BLaER1 treated with 17β-estradiol and CSF1 and Interleukin-3, amounts not matched to agents 10 nM and 100 nM (cell line): ENCODE measurements at regions not wholly inside any gene's neighbourhood (a gene's known extent, or its start where the extent isn't known, plus 50 kb on each side); places are given as distances from the start of the nearest gene placed in this dataset.
A peak's percentile ranks its signal among the peaks of the same experiment; 100 is the strongest.
"Not testable (repeated sequence)": the region's sequence is repeated elsewhere in the genome, so short reads cannot be mapped to it uniquely, and the experiment has no call there.

ENCODE experiments used
- H3K27ac ChIP-seq, 11 experiments: shearing (Covaris generic); formaldehyde crosslinking; 2 replicates each; pipeline ENCODE4 v1.8.1; 2022
- H3K27me3 ChIP-seq, 11 experiments: shearing (Covaris generic); formaldehyde crosslinking; 2 replicates each; pipeline ENCODE4 v1.8.1; 2022
- H3K36me3 ChIP-seq, 11 experiments: shearing (Covaris generic); formaldehyde crosslinking; 2 replicates each; pipeline ENCODE4 v1.8.1; 2022
- H3K4me1 ChIP-seq, 10 experiments: shearing (Covaris generic); formaldehyde crosslinking; 2 replicates each; pipeline ENCODE4 v1.8.1; 2022
- H3K4me2 ChIP-seq, 11 experiments: shearing (Covaris generic); formaldehyde crosslinking; 2 replicates each; pipeline ENCODE4 v1.8.1; 2022
- H3K4me3 ChIP-seq, 10 experiments: shearing (Covaris generic); formaldehyde crosslinking; 2 replicates each; pipeline ENCODE4 v1.8.1; 2022
- H3K9ac ChIP-seq, 11 experiments: shearing (Covaris generic); formaldehyde crosslinking; 2 replicates each; pipeline ENCODE4 v1.8.1; 2022
- H3K9me3 ChIP-seq, 11 experiments: shearing (Covaris generic); formaldehyde crosslinking; replicated peaks in 1 of 11; 2 replicates each; pipeline ENCODE4 v1.8.1; 2022
- H4K20me1 ChIP-seq, 11 experiments: shearing (Covaris generic); formaldehyde crosslinking; 2 replicates each; pipeline ENCODE4 v1.8.1; 2022
- Cebpa-rat ChIP-seq, 11 experiments: shearing (Covaris generic); IDR thresholded peaks; 2 replicates each; pipeline ENCODE4 v1.8.1; 2022

DNA sequence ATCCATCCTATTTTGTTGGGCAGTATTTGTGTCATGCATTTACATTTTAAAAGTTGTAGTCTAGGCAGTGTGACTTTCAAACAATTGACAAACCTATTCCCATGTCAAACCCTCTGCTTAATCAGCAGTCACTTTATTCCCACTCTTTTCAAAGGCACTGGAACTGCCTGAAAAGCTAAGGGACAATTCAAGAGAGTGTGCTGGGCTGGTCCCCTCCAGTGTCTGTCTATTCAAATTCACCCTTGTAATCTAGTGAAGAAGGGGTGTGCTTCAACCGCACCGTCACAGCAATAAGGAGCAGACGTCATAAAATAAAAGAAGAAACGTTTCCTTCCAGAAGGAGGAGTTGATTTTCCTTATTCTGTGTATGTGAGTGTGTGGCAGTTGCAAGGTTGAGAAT lies 197.0 kb upstream of the MAD2L1 start:
- TF ChIP-seq Cebpa-rat (IDR thresholded peaks at IDR 0.05), result no peak
- Histone ChIP-seq H3K4me3 (no peak overlapping the region), H3K27ac (no peak overlapping the region), H3K4me1 (no peaks in the 10 kb centered on the region), H4K20me1 (no peaks in the 10 kb centered on the region), H3K9ac (no peak overlapping the region), H3K9me3 (no peaks in the 10 kb centered on the region; a peak in 1 of 22 replicates), H3K4me2 (no peak overlapping the region), H3K27me3 (no peaks in the 10 kb centered on the region), H3K36me3 (no peaks in the 10 kb centered on the region)

DNA sequence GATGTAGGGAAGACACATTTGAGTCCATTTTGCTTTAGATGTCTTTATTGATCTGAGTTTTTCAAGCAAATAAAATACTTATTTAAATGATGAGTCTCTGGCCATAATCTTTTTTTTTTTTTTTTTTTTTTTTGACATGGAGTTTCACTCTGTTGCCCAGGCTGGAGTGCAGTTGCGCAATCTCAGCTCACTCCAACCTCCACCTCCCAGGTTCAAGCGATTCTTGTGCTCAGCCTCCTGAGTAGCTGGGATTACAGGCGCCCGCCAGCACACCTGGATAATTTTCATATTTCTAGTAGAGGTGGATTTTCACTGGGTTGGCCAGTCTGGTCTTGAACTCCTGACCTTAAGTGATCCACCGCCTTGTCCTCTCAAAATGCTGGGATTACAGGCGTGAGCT lies 194.5 kb upstream of the MAD2L1 start:
- Histone ChIP-seq H3K4me1 (no peaks in the 10 kb centered on the region), H4K20me1 (no peaks in the 10 kb centered on the region), H3K4me3 (no peak overlapping the region), H3K27ac (no peak overlapping the region), H3K4me2 (no peak overlapping the region), H3K36me3 (no peaks in the 10 kb centered on the region), H3K27me3 (no peaks in the 10 kb centered on the region), H3K9ac (no peak overlapping the region), H3K9me3 (no peaks in the 10 kb centered on the region; a peak in 1 of 22 replicates)
- peak in 10 of 11 experiments; percentile 46 to 87 (median 68); a peak in 16 of 22 replicates for TF ChIP-seq Cebpa-rat (IDR thresholded peaks at IDR 0.05)

DNA sequence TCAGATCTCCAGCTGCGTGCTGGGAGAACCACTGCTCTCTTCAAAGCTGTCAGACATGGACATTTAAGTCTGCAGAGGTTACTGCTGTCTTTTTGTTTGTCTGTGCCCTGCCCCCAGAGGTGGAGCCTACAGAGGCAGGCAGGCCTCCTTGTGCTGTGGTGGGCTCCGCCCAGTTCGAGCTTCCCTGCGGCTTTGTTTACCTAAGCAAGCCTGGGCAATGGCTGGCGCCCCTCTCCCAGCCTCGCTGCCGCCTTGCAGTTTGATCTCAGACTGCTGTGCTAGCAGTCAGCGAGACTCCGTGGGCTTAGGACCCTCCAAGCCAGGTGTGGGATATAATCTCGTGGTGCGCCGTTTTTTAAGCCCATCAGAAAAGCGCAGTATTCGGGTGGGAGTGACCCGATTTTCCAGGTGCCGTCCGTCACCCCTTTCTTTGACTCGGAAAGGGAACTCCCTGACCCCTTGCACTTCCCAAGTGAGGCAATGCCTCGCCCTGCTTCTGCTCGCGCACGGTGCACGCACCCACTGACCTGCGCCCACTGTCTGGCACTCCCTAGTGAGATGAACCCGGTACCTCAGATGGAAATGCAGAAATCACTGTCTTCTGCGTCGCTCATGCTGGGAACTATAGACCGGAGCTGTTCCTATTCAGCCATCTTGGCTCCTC lies 189.6 kb upstream of the MAD2L1 start:
- H3K4me3 ChIP-seq, H3K27ac ChIP-seq, H3K9me3 ChIP-seq, H3K4me2 ChIP-seq, H4K20me1 ChIP-seq, H3K4me1 ChIP-seq, H3K36me3 ChIP-seq, H3K9ac ChIP-seq, H3K27me3 ChIP-seq: not testable (repeated sequence)

DNA sequence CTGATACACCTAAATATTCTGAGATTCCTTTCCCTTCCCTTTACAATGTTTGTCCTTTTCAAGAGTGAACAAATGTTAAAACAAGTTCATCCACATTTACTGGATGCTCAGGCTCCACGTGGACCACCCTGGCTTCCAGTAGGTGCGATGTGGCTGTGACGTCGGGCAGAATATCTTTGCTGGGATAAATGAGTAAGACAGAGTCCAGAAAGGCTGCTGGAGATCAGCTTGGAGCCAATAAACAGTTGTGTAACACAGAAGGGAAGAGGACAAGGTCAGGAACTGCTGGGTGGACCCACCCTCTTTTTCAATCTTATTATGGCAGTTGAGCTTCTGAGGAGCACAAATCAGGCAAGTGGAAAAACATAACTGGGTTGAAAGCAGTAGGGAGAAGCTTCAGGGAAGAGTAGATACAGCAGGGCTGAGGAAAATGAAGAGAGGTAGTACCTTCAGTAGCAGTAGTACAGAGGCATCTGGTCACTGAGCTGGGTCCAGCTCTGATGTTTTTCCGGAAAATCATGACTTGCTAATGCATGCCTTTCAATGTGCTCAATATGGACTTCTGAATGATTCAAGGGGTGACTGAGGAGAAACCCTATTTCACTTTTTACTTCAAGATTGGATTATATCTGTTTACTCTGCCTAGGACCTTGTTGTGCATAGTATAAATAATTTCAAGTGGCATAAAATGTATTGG lies 171.8 kb upstream of the MAD2L1 start:
- Histone ChIP-seq H3K4me2 (no peak overlapping the region), H3K4me1 (no peaks in the 10 kb centered on the region), H3K9me3 (peaks cover 0 to 2% (median 0%) of the 10 kb centered on the region in 11 experiments; a peak in 3 of 22 replicates), H3K27ac (no peak overlapping the region), H3K27me3 (no peaks in the 10 kb centered on the region), H3K4me3 (no peak overlapping the region), H3K9ac (no peak overlapping the region), H4K20me1 (no peaks in the 10 kb centered on the region), H3K36me3 (no peaks in the 10 kb centered on the region)
- TF ChIP-seq Cebpa-rat (IDR thresholded peaks at IDR 0.05), result no peak

DNA sequence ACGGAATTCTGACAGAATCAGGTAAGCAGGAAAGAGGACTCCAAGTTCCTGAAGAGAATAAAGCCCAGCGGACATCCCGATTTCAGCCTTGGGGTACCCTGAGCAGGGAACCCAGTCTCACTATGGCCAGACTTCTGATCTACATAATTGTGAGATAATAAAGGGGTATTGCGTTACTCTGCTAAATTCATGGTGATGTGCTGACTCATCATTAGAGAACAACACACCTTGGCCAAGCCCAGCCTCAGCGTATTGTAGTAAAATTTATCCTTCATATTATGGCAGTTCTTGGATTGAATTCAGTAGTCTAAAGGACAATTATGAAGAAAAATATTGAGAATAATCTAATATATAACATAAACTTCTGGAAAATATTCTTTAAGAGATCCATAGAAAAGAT lies 170.2 kb upstream of the MAD2L1 start:
- no peak for TF ChIP-seq Cebpa-rat (IDR thresholded peaks at IDR 0.05)
- Histone ChIP-seq H3K4me2 (no peak overlapping the region), H3K9me3 (peaks cover 0 to 6% (median 0%) of the 10 kb centered on the region in 11 experiments; a peak in 4 of 22 replicates), H3K27ac (no peak overlapping the region), H3K9ac (no peak overlapping the region), H3K36me3 (no peaks in the 10 kb centered on the region), H3K4me1 (no peaks in the 10 kb centered on the region), H3K4me3 (no peak overlapping the region), H3K27me3 (no peaks in the 10 kb centered on the region), H4K20me1 (no peaks in the 10 kb centered on the region)

DNA sequence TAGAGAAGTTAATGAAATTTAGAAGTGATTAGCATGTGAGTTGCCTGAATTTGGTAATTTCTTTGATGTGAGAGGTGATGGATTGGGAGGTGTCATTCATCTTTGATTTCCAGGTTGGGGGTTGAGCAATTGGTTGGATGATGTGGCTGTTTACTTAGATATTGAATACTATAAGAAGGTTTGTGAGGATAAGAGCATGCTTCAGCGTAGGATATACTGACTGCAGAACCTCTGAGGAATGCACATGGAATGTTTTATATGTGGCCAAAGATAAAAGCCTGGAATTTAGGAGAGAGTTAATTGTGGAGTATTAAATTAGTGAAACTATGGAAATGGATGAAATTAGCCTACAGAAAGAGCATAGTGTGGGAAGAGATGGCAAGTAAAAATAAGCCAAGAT lies 165.4 kb upstream of the MAD2L1 start:
- peaks cover 0 to 5% (median 0%) of the 10 kb centered on the region in 10 experiments; a peak in 2 of 20 replicates for H3K4me1 ChIP-seq
- H3K36me3 ChIP-seq, result no peaks in the 10 kb centered on the region
- no peaks in the 10 kb centered on the region for H4K20me1 ChIP-seq
- TF ChIP-seq Cebpa-rat (IDR thresholded peaks at IDR 0.05), result no peak
- no peak overlapping the region for H3K9ac ChIP-seq
- H3K9me3 ChIP-seq, result peaks cover 0 to 6% (median 0%) of the 10 kb centered on the region in 11 experiments; a peak in 4 of 22 replicates
- no peak overlapping the region for H3K4me2 ChIP-seq
- no peak overlapping the region for H3K27ac ChIP-seq
- H3K27me3 ChIP-seq, result no peaks in the 10 kb centered on the region
- no peak overlapping the region for H3K4me3 ChIP-seq

DNA sequence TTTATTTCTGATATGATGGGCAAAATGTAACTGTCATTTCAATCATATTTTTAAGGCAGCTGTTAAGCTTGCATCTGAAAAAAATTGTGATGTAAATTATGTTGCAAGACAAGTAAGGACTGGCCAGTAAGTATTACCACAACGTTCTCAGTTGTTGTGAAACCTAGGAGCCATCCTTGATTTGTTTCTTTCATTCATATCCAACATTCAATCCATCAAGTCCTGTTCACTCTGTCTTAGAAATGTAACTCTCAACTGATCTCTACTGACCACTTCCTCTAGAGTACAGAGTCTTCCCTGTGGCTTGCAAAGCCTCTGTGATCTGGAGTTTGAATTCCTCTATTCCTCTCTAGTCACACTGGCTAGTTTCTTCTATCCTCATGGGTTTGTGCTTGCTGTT lies 161.4 kb upstream of the MAD2L1 start:
- H4K20me1 ChIP-seq, result no peaks in the 10 kb centered on the region
- no peak overlapping the region for H3K9ac ChIP-seq
- H3K27me3 ChIP-seq, result no peaks in the 10 kb centered on the region
- H3K4me2 ChIP-seq, result no peak overlapping the region
- H3K36me3 ChIP-seq, result no peaks in the 10 kb centered on the region
- H3K9me3 ChIP-seq, result peaks cover 0 to 1% (median 0%) of the 10 kb centered on the region in 11 experiments; a peak in 4 of 22 replicates
- TF ChIP-seq Cebpa-rat (IDR thresholded peaks at IDR 0.05), result no peak
- no peak overlapping the region for H3K4me3 ChIP-seq
- no peak overlapping the region for H3K27ac ChIP-seq
- peaks cover 0 to 5% (median 0%) of the 10 kb centered on the region in 10 experiments; a peak in 2 of 20 replicates for H3K4me1 ChIP-seq

DNA sequence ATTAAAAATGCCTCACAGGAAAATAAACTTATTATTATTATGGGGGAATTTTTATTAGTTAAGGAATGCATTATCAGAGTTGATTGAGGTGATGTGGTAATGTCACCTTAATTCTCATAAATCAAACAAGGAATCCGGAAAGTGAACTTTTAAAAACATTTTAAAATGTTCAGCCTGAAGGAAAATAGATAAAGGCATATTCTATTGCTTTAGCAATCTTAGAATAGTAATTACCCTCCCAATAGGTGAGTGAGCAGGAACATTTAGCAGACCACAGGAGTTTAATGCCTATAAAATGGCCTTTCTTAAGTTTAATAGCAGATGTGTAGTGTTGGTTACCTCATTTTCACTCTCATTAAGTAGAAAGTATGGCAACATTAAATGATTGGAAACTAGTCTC lies 160.9 kb upstream of the MAD2L1 start:
- H4K20me1 ChIP-seq, result no peaks in the 10 kb centered on the region
- no peak for TF ChIP-seq Cebpa-rat (IDR thresholded peaks at IDR 0.05)
- H3K27ac ChIP-seq, result no peak overlapping the region
- peaks cover 0 to 5% (median 0%) of the 10 kb centered on the region in 10 experiments; a peak in 2 of 20 replicates for H3K4me1 ChIP-seq
- no peaks in the 10 kb centered on the region for H3K9me3 ChIP-seq
- H3K4me3 ChIP-seq, result no peak overlapping the region
- H3K36me3 ChIP-seq, result no peaks in the 10 kb centered on the region
- H3K27me3 ChIP-seq, result no peaks in the 10 kb centered on the region
- H3K9ac ChIP-seq, result no peak overlapping the region
- H3K4me2 ChIP-seq, result no peak overlapping the region

DNA sequence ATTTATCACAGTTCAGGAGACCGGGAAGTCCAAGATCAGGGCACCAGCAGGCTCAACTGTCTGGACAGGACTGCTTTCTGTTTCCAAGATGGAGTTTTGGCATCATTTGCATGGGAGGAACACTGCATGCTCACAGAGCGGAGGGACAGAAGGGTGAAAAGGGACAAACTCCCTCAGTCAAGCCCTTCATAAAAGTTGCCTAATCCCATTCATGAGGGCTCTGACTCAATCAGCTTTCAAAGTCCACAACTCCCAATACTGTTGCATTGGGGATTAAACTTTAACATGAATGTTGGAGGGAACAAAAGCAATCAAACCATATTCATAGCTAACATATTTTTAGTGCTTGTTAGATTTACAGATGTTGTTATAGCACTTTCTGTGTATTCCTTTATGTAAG lies 158.9 kb upstream of the MAD2L1 start:
- Histone ChIP-seq H3K27ac (no peak overlapping the region), H3K4me2 (no peak overlapping the region), H3K4me1 (peaks cover 0 to 5% (median 0%) of the 10 kb centered on the region in 10 experiments; a peak in 2 of 20 replicates), H3K36me3 (no peaks in the 10 kb centered on the region), H3K4me3 (no peak overlapping the region), H4K20me1 (no peaks in the 10 kb centered on the region), H3K9me3 (no peaks in the 10 kb centered on the region), H3K9ac (no peak overlapping the region), H3K27me3 (no peaks in the 10 kb centered on the region)
- no peak for TF ChIP-seq Cebpa-rat (IDR thresholded peaks at IDR 0.05)

DNA sequence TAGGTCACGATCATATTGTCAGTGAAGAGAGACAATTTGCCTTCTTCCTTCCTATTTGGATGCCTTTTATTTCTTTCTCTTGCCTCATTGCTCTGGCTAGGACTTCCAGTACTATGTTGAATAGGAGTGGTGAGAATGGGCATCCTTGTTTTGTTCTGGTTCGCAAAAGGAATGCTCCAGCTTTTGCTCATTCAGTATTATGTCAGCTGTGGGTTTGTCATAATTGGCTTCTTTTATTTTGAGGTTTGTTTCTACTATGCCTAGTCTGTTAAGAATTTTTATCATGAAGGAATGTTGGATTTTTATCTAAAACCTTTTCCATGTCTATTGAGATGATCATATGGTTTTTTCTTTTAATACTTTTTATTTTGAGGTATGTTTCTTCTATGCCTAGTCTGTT lies 152.3 kb upstream of the MAD2L1 start:
- no peak overlapping the region for H3K9ac ChIP-seq
- no peak overlapping the region for H3K27ac ChIP-seq
- H3K27me3 ChIP-seq, result no peaks in the 10 kb centered on the region
- TF ChIP-seq Cebpa-rat (IDR thresholded peaks at IDR 0.05), result no peak
- no peaks in the 10 kb centered on the region for H3K4me1 ChIP-seq
- H3K4me3 ChIP-seq, result no peak overlapping the region
- H3K36me3 ChIP-seq, result no peaks in the 10 kb centered on the region
- H4K20me1 ChIP-seq, result no peaks in the 10 kb centered on the region
- H3K4me2 ChIP-seq, result no peak overlapping the region
- H3K9me3 ChIP-seq, result peaks cover 0 to 4% (median 0%) of the 10 kb centered on the region in 11 experiments; a peak in 1 of 22 replicates
